ENCODE measurements at regions not wholly inside any gene's neighbourhood (a gene's known extent, or its start where the extent isn't known, plus 50 kb on each side); places are given as distances from the start of the nearest gene placed in this dataset.
"Not testable (repeated sequence)": the region's sequence is repeated elsewhere in the genome, so short reads cannot be mapped to it uniquely, and the experiment has no call there.

DNA sequence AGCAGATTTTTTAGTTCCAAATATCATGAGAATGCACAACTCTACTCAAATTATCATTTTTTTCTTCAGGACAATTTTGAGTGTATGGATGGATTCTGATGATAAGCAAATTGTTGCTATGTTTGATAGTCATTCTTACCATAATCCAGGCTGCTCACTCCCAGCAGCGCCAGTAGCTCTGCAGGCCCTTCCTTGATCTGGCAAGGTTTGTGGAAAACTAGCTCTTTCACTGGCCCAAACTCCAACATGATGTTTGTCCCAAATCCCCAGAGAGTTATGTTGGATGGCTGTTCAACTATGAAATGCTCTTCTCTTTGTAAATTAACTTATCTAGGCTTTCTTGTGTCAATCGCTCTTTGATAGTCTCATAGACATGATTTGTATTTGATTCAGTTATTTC, 933.7 kb downstream of the DNAJB9 start:
- no peak for DNase-seq

DNA sequence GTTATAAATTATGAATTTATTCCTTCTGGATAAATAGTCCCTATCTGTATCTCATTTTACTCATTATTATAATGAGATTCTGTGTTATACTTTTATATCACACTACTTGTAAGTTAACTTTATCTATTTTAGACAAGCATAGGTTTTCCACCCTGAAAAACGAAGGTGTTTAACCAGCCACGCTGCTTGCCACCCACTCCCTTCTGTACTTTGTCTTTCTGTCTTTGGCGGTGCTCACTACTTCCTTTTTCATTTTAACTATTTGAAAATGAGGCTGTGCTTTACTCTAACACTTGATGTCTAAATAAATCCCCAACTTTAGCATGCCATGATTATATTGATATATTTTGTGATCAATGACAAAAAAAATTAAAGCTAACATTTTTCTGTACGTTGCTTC, 952.9 kb downstream of the DNAJB9 start:
- DNase-seq: no peak

DNA sequence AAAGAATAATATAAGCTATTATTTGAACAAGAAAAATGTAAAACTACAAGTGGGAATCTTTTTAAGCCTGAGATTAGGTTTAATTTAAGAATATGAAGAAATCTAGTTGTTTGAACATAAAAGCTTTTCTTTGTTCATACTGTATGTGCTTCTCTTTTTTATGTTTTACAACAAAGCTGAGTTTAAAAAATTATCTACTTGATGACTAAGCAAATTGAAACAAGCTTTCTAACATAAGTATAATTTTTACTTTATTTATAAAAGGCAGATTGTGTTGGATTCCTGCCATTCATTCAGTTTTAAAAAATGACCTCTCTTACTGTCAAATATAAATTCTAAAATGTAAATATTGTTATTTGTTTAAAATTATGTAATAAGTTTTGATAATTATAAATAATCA, 958.2 kb downstream of the DNAJB9 start:
- no peak for DNase-seq

DNA sequence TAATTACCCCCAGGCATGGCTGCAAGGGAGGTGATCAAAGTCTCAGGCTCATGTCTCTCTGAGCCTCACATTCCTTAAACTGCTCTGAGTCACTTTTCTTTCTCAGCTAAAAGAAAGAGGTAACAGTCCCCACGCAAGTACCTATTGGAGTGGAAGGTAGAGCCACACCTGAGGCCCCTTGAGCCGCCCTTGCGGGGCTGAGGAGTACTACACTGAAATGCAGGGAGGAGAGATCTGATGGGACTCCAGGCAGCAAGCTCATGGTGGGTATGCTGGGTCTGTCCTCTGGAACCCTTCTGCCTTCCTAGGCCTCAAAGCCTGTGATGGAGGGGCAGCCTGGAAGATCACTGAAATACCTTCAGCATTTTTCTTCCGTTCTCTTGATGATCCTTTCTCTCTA, 960.0 kb downstream of the DNAJB9 start:
- no peak for DNase-seq

- DNase-seq: no peak
Observed at GRCh38 chr7:109532262-109532992, 962.8 kb downstream of the DNAJB9 start.

DNA sequence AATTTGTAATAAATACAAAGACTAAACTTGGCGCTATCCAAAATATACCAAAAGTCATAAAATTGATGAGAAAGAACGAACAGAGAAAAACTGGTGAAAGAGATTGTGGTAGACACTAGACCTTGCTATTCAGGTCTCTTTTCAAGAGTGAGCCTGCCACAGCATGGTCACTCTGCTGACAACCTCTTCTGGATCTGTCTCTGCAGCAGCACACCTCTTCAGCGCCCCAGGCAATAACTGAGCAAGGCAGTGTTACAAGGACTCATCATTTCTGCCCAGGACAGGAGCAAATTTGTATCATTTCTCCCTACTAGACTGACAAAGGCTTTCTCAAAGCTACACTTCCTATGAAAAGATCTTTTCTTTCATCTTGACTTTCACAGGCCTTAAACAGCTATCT, 976.0 kb downstream of the DNAJB9 start:
- DNase-seq: no peak

DNA sequence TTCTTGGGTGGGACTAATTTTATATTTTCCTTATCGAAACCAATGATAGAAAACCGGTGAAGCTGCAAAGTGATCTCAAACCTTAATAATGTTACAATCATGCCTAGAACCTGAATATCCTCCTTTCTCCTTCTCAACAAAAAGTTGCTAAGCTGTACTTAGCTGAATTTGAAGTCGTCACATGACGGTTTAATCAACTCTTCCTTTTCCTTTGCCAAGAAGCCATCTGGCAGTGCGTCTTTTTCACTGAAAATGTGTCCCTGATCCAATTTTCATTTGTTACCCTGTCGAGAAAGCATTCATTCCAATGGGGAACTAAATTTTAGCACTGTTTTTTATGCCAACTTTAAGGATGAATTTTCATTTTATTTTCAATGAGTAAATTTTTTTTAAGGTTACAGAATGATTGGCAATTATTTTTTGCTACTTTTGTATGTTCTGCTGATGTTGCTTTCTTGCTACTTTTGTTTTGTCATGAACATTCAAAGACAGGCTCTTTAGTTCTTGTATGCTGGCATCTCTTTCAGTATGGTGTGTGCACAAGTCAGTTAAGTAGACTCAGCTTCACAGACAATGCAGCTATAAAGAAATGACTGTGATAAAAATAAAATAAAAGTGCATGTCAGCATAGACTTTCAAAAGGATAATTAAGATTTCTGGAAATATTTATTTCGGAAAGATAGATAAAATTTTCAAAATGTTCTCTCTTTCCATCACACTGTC, 980.0 kb downstream of the DNAJB9 start:
- no peak for DNase-seq

- DNase-seq: no peak
Observed at GRCh38 chr7:109552017-109552416, 982.3 kb downstream of the DNAJB9 start.

DNA sequence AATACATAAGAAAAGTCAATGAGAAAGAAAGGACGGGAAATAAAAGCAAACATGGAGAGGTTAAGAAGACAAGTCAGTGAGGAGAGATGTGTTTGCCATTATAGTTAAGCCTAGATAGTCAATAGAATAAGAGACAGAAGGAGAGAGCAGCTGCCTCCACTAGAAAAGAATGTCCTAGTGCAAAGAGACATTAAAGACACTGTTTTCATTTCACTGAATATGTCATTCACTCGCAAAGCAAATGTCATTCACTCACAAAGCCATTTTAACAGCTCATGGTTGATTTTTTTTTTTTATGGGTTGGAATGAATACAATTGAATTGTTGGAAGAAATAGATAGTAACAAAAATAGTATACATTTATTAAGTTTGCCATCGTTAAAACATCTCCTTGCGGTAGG, 1007.6 kb downstream of the DNAJB9 start:
- no peak for DNase-seq

DNA sequence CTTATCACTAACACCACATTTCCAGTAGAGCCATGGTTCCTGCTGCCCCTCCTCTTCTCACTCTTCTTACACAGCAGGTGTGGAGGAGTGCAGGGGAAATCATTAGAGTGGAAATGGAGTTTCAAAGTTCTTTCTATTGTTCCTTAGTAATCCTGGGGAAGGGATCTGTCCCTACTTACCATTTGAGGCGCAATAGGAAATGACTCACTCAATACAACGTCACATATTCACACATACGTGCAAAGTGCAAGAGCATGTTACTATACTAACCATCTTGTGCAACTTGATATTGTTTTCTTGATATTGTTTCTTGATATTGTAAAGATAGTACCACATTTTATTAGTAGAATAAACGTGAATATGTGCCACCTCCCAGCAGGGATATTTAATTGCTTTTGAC, 1010.2 kb downstream of the DNAJB9 start:
- DNase-seq: no peak

GRCh38 chr7:109582211-109582610, 1012.5 kb downstream of the DNAJB9 start:
- no peak for DNase-seq

DNA sequence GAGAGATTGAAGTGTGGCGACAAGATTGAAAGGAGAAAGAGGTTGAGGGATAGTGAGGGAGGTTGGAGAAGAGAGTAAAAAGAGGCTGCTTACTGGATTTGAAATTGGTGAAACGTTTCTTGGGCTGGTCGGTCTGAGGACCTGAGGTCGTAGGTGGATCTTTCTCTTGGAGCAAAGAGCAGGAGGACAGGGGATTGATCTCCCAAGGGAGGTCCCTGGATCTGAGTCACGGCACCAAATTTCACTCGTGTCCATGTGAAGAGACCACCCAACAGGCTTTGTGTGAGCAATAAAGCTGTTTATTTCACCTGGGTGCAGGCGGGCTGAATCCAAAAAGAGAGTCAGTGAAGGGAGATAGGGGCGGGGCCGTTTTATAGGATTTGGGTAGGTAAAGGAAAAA, 1027.3 kb downstream of the DNAJB9 start:
- DNase-seq: not testable (repeated sequence)

- no peak for DNase-seq
Observed at GRCh38 chr7:109611656-109612055, 1042.0 kb downstream of the DNAJB9 start.

- DNase-seq: no peak
Observed at GRCh38 chr7:109616551-109617069, 1046.9 kb downstream of the DNAJB9 start.

DNA sequence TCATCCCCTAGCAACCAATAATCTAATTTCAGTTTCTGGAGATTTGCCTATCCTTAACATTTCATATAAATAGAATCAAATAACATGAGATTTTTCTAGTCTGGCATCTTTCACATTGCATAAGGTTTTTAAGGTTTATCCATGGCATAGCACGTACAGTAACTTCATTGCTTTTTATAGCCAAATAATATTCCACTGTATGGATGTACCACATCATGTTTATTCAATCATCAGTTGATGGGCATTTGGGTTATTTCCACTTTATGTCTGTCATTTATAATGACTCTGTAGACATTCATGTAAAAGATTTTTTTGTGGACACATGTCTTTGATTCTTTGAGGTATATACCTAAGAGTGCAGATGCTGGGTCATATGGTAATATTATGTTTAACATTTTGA, 1052.6 kb downstream of the DNAJB9 start:
- no peak for DNase-seq

GRCh38 chr7:109632890-109633289, 1063.2 kb downstream of the DNAJB9 start:
- DNase-seq: not testable (repeated sequence)

DNA sequence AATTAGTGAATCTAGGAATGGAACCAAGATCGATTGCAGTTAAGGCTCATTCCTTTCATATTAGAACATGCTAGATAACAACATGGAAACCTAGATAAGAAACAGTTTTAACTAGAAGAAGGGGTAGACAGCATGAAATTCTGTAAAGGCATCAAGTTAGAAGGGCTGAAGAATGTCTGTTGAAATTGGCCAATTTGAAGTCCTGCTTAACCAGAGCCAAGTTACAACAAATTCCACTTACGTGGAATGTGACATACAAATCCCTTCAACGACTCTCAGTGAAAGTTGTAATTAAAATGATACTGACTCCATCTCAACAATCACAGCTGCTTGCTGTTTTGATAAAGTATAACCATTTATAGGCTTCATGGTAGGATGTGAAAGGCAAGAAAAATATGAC, 1065.7 kb downstream of the DNAJB9 start:
- DNase-seq: no peak

- DNase-seq: no peak
Observed at GRCh38 chr7:109637428-109637990, 1067.8 kb downstream of the DNAJB9 start.

- DNase-seq: no peak
Observed at GRCh38 chr7:109638321-109638720, 1068.6 kb downstream of the DNAJB9 start.

DNA sequence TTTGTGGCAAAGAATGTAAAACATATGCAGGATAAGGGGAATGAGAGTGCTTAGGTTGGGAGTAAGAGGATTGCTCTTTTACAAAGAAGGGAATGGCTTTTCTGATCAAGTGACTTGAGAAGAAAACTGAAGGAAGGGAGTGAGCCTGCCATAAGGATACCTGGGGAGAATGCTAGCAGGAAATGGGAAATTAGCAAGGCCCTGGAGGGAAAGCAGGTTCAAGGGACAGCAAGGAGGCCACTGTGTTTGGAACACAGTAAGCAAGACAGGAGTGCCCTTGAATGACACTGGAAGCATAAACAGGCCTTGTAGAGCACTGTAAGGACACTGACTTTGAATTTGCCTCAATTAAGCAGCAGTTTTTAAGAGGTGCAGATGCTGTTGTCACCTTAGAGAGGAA, 1069.9 kb downstream of the DNAJB9 start:
- no peak for DNase-seq

DNA sequence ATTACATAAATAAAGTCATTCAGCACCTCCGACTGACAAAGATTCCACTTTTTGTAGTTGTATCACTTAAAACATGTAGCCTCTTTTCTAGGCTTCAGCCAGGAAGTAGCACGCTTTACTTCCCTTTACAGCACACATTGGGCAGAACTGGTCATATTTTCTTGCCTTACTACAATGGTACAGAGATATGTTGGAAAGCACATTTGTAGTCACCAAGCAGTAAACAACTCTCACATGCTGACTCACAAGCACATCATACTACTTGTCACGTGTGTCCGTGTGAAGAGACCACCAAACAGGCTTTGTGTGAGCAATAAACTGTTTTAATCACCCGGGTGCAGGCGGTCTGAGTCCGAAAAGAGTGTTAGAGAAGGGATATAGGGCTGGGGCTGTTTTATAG, 1071.8 kb downstream of the DNAJB9 start:
- DNase-seq: no peak

DNA sequence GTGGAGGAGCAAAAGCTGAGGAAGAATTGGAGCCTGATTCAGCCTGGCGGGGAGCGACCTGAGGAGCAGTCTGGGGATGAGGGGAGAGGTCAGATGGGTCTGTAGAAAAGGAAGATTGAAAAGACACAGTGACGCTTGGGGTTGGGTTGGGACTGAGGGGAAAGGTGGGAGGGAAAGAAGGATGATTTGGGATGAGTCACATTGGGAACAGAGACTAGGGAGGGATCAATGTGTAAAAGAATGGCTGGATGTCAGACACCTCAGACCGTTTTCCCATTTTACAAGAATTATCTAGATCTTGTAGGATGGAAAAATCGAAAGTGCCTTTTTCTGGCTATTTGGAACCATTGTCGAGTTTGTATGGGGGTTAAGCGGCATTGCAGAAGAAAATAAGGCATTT, 1076.5 kb downstream of the DNAJB9 start:
- no peak for DNase-seq

DNA sequence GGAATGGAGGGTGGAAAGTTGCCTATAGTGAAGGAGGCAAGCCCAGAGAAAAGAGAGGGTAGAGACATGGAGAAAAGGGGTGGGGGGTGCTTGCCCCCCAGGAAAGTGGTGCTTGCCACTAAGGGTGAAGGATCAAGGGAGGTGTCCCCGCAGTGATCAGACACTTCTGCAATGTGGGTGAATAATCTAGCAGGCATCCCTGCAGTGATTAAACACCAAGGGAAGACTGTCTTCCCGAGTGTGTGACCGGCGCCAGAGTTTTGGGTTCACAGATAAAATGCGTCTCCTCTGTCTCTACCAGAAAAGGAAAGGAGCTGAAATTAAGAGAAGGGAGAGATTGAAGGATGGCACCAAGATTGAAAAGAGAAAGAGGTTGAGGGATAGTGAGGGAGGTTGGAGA, 1076.9 kb downstream of the DNAJB9 start:
- not testable (repeated sequence) for DNase-seq

DNA sequence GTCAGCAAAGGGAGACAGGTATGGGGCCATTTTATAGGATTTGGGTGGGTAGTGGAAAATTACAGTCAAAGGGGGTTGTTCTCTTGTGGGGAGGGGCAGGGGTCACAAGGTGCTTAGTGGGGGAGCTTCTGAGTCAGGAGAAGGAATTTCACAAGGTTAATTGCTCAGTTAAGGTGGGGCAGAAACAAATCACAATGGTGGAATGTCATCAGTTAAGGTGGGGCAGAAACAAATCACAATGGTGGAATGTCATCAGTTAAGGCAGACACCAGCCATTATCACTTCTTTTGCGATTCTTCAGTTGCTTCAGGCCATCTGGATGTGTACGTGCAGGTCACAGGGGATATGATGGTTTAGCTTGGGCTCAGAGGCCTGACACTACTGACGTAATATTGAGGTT, 1077.6 kb downstream of the DNAJB9 start:
- not testable (repeated sequence) for DNase-seq

All from SW 1271 (cell line).